Tibial nerve (tissue), 4 donors: ENCODE measurements at regions not wholly inside any gene's neighbourhood (a gene's known extent, or its start where the extent isn't known, plus 50 kb on each side); places are given as distances from the start of the nearest gene placed in this dataset.

ENCODE experiments used
- DNase-seq, 2 donors: peaks; one replicate each; pipeline ENCODE4 v3.0.0-alpha.2; 2019; ENCODE audit warnings: low spot score in 2 of 2
- H3K27ac ChIP-seq, 4 donors: fragments of 200-600 bp; sonication (generic) in 3 of 4; one replicate each; pipeline ENCODE4 v1.5.1; 2017 to 2019; ENCODE audit warnings: mild to moderate bottlenecking in 1 of 4
- H3K27me3 ChIP-seq, 2 donors: fragments of 200-600 bp; sonication (generic) in 1 of 2; one replicate each; pipeline versions ENCODE4 v1.5.1 to v1.6.0; 2017 to 2019
- H3K36me3 ChIP-seq, 3 donors: fragments of 200-600 bp; sonication (generic); one replicate each; pipeline ENCODE4 v1.5.1; 2018 to 2019
- H3K4me1 ChIP-seq, 4 donors: fragments of 200-600 bp; sonication (generic) in 3 of 4; one replicate each; pipeline ENCODE4 v1.5.1; 2017 to 2019
- H3K4me3 ChIP-seq, 4 donors: fragments of 200-600 bp; sonication (generic) in 3 of 4; one replicate each; pipeline ENCODE4 v1.5.1; 2017 to 2019; ENCODE audit warnings: mild to moderate bottlenecking in 1 of 4, moderate library complexity in 1 of 4
- H3K9me3 ChIP-seq, 4 donors: fragments of 200-600 bp; sonication (generic) in 3 of 4; one replicate each; pipeline ENCODE4 v1.5.1; 2017 to 2019
- CTCF ChIP-seq, 5 experiments: fragments of 200-600 bp in 3 of 5; fragments of 450-650 bp in 2 of 5; sonication (generic) in 3 of 5; IDR thresholded peaks; one replicate each; pipeline ENCODE4 v1.5.1; 2016 to 2019; ENCODE audit warnings: antibody characterized with exemption in 5 of 5, mild to moderate bottlenecking in 3 of 5, moderate library complexity in 2 of 5
- EP300 ChIP-seq, 2 donors: sonication (generic); formaldehyde crosslinking; IDR thresholded peaks; one replicate each; pipeline ENCODE4 v1.6.1; 2017; ENCODE audit warnings: antibody characterized with exemption in 2 of 2, mild to moderate bottlenecking in 1 of 2
- POLR2A ChIP-seq, 2 donors: fragments of 450-650 bp; IDR thresholded peaks; one replicate each; pipeline ENCODE4 v1.6.1; 2017; ENCODE audit warnings: antibody characterized with exemption in 2 of 2, mild to moderate bottlenecking in 2 of 2, moderate library complexity in 2 of 2
- WGBS, 2 donors: methylation state at CpG; one replicate each; pipeline ENCODE4 v1.1.5; 2018; 5-methylcytosine and 5-hydroxymethylcytosine counted together

- Histone ChIP-seq H3K4me1 (peaks cover 0 to 11% (median 0%) of the 10 kb centered on the region in 4 donors), H3K9me3 (no peaks in the 10 kb centered on the region), H3K27ac (no peak overlapping the region), H3K27me3 (no peaks in the 10 kb centered on the region), H3K4me3 (no peak overlapping the region), H3K36me3 (no peaks in the 10 kb centered on the region)
- WGBS, 2 donors, result 73 to 87% methylated on average over 2 of the region's 2 CpGs
- no peak for DNase-seq
- TF ChIP-seq POLR2A (IDR thresholded peaks at IDR 0.05), result no peak
- TF ChIP-seq EP300 (IDR thresholded peaks at IDR 0.05), result no peak
- TF ChIP-seq CTCF (IDR thresholded peaks at IDR 0.05), result no peak
These were observed 113.2 kb downstream of the EDN1 start for GRCh38 chr6:12403201-12403826.

- Histone ChIP-seq H3K4me1 (peaks cover 0 to 11% (median 0%) of the 10 kb centered on the region in 4 donors), H3K9me3 (no peaks in the 10 kb centered on the region), H3K36me3 (no peaks in the 10 kb centered on the region), H3K4me3 (no peak overlapping the region), H3K27ac (no peak overlapping the region), H3K27me3 (no peaks in the 10 kb centered on the region)
- TF ChIP-seq CTCF (IDR thresholded peaks at IDR 0.05), result no peak
- TF ChIP-seq EP300 (IDR thresholded peaks at IDR 0.05), result no peak
- TF ChIP-seq POLR2A (IDR thresholded peaks at IDR 0.05), result no peak
- 46 to 58% methylated on average over 6 of the region's 6 CpGs for WGBS, 2 donors
- no peak for DNase-seq
These were observed 113.9 kb downstream of the EDN1 start for GRCh38 chr6:12403947-12404647.

- no peak for DNase-seq
- H3K27me3 ChIP-seq, result no peaks in the 10 kb centered on the region
- H3K4me3 ChIP-seq, result no peak overlapping the region
- no peak overlapping the region for H3K27ac ChIP-seq
- WGBS, 2 donors, result 0 to 38% methylated on average over 1 of the region's 1 CpG
- H3K9me3 ChIP-seq, result no peaks in the 10 kb centered on the region
- peaks cover 0 to 11% (median 0%) of the 10 kb centered on the region in 4 donors for H3K4me1 ChIP-seq
- no peak for TF ChIP-seq POLR2A (IDR thresholded peaks at IDR 0.05)
- no peak for TF ChIP-seq CTCF (IDR thresholded peaks at IDR 0.05)
- TF ChIP-seq EP300 (IDR thresholded peaks at IDR 0.05), result no peak
- H3K36me3 ChIP-seq, result no peaks in the 10 kb centered on the region
These were observed 114.5 kb downstream of the EDN1 start for GRCh38 chr6:12404651-12405050.

- Histone ChIP-seq H3K27ac (no peak overlapping the region), H3K4me1 (peaks cover 0 to 8% (median 0%) of the 10 kb centered on the region in 4 donors), H3K4me3 (no peak overlapping the region), H3K36me3 (no peaks in the 10 kb centered on the region), H3K9me3 (no peaks in the 10 kb centered on the region), H3K27me3 (no peaks in the 10 kb centered on the region)
- WGBS, 2 donors, result 76 to 77% methylated on average over 9 of the region's 9 CpGs
- TF ChIP-seq EP300 (IDR thresholded peaks at IDR 0.05) (no peak), CTCF (IDR thresholded peaks at IDR 0.05) (no peak), POLR2A (IDR thresholded peaks at IDR 0.05) (no peak)
- no peak for DNase-seq
These were observed 118.6 kb downstream of the EDN1 start for GRCh38 chr6:12408752-12409151.

- WGBS, 2 donors, result 66 to 68% methylated on average over 4 of the region's 4 CpGs
- no peaks in the 10 kb centered on the region for H3K27me3 ChIP-seq
- no peak for DNase-seq
These were observed 120.8 kb downstream of the EDN1 start for GRCh38 chr6:12410946-12411345.

More at GRCh38 chr6:12410946-12411345, 120.8 kb downstream of the EDN1 start:
- TF ChIP-seq POLR2A (IDR thresholded peaks at IDR 0.05) (no peak), EP300 (IDR thresholded peaks at IDR 0.05) (no peak), CTCF (IDR thresholded peaks at IDR 0.05) (no peak)
- Histone ChIP-seq H3K36me3 (no peaks in the 10 kb centered on the region), H3K9me3 (no peaks in the 10 kb centered on the region), H3K4me3 (no peak overlapping the region), H3K4me1 (peaks cover 0 to 6% (median 0%) of the 10 kb centered on the region in 4 donors), H3K27ac (no peak overlapping the region)
